DOHH2 (cell line): ENCODE measurements at regions not wholly inside any gene's neighbourhood (a gene's known extent, or its start where the extent isn't known, plus 50 kb on each side); places are given as distances from the start of the nearest gene placed in this dataset.

Experiments
- H3F3A ChIP-seq: fragments of 200-600 bp; sonication (generic), shearing (Covaris generic); 2 replicates; pipeline ENCODE4 v1.6.0; 2016; ENCODE audit warnings: antibody characterized with exemption, mild to moderate bottlenecking; ENCODE audit not compliant: control insufficient read depth, insufficient read depth
- H3K27ac ChIP-seq: fragments of 200-600 bp; sonication (generic); 2 replicates; pipeline ENCODE4 v1.5.1; 2014; ENCODE audit warnings: low read depth, mild to moderate bottlenecking, low read length, moderate library complexity
- H3K27me3 ChIP-seq: fragments of 200-600 bp; sonication (generic); 2 replicates; pipeline ENCODE4 v1.6.1; 2014; ENCODE audit warnings: mild to moderate bottlenecking, low read length, mixed read lengths; ENCODE audit not compliant: control insufficient read depth
- H3K36me3 ChIP-seq: fragments of 200-600 bp; sonication (generic); 2 replicates; pipeline ENCODE4 v1.6.1; 2014; ENCODE audit warnings: mild to moderate bottlenecking, low read length, moderate library complexity, mixed read lengths; ENCODE audit not compliant: control insufficient read depth
- H3K4me1 ChIP-seq: fragments of 200-600 bp; sonication (generic); 2 replicates; pipeline ENCODE4 v1.6.1; 2014; ENCODE audit warnings: mild to moderate bottlenecking, low read length, mixed read lengths; ENCODE audit not compliant: control insufficient read depth
- H3K4me2 ChIP-seq: fragments of 200-600 bp; sonication (generic); 2 replicates; pipeline ENCODE4 v1.6.0; 2014; ENCODE audit warnings: mild to moderate bottlenecking, low read length, moderate library complexity
- H3K4me3 ChIP-seq: fragments of 200-600 bp; sonication (generic); 2 replicates; pipeline ENCODE4 v1.5.1; 2014; ENCODE audit warnings: mild to moderate bottlenecking, low read length, mixed read lengths
- H3K79me2 ChIP-seq: fragments of 200-600 bp; sonication (generic); 2 replicates; pipeline ENCODE4 v1.6.1; 2014; ENCODE audit warnings: mild to moderate bottlenecking, low read length, mixed read lengths; ENCODE audit not compliant: control insufficient read depth
- H3K9me2 ChIP-seq: fragments of 200-600 bp; sonication (generic); replicated peaks from 2 replicates; pipeline ENCODE4 v1.6.1; 2014; ENCODE audit warnings: mild to moderate bottlenecking, low read length, mixed read lengths; ENCODE audit not compliant: control insufficient read depth
- H3K9me3 ChIP-seq: fragments of 200-600 bp; sonication (generic); 2 replicates; pipeline ENCODE4 v1.6.1; 2014; ENCODE audit warnings: antibody characterized with exemption, low read length, mixed read lengths; ENCODE audit not compliant: control insufficient read depth, insufficient read depth
- H4K20me1 ChIP-seq: fragments of 200-600 bp; sonication (generic); 2 replicates; pipeline ENCODE4 v1.6.0; 2014; ENCODE audit warnings: low read depth, mild to moderate bottlenecking, antibody characterized with exemption, low read length, moderate library complexity; ENCODE audit not compliant: control insufficient read depth, insufficient read depth
- EZH2phosphoT487 ChIP-seq: fragments of 200-600 bp; sonication (generic); IDR thresholded peaks from 2 replicates; pipeline ENCODE4 v1.6.1; 2017; ENCODE audit warnings: borderline replicate concordance, mild to moderate bottlenecking, antibody characterized with exemption, low read length, moderate library complexity, mixed read lengths
- TF ChIP-seq, protein P1 (sequence below): fragments of 200-600 bp; sonication (generic); IDR thresholded peaks from one replicate; pipeline ENCODE4 v1.5.1; 2014; ENCODE audit warnings: antibody characterized with exemption, mild to moderate bottlenecking, low read depth, low read length; ENCODE audit not compliant: poor library complexity, severe bottlenecking

DNA sequence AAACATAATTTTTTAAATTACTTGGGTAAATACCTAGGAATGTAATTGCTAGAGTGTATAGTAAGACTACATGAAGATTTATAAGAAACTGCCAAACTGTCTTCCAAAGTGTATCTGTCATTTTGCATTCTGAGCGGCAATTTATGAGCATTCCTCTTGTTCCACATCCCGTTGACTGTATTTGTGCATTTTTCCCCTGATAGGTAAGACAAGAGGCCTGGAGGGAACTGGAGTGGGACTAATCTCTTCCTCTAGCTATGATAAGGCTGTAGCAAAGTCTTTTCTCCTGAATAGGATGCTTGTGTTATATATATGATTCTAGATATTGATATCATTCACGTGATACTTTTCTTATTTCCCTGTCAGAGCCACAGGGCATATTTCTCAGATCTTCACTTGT lies 1557.5 kb downstream of the GRIK2 start:
- H4K20me1 ChIP-seq, result no peaks in the 10 kb centered on the region
- H3K27me3 ChIP-seq, result no peaks in the 10 kb centered on the region
- H3K4me2 ChIP-seq, result no peak overlapping the region
- H3K4me1 ChIP-seq, result no peaks in the 10 kb centered on the region
- no peaks in the 10 kb centered on the region for H3K9me3 ChIP-seq
- no peaks in the 10 kb centered on the region for H3K79me2 ChIP-seq
- no peaks in the 10 kb centered on the region for H3K36me3 ChIP-seq
- TF ChIP-seq, protein P1, sequence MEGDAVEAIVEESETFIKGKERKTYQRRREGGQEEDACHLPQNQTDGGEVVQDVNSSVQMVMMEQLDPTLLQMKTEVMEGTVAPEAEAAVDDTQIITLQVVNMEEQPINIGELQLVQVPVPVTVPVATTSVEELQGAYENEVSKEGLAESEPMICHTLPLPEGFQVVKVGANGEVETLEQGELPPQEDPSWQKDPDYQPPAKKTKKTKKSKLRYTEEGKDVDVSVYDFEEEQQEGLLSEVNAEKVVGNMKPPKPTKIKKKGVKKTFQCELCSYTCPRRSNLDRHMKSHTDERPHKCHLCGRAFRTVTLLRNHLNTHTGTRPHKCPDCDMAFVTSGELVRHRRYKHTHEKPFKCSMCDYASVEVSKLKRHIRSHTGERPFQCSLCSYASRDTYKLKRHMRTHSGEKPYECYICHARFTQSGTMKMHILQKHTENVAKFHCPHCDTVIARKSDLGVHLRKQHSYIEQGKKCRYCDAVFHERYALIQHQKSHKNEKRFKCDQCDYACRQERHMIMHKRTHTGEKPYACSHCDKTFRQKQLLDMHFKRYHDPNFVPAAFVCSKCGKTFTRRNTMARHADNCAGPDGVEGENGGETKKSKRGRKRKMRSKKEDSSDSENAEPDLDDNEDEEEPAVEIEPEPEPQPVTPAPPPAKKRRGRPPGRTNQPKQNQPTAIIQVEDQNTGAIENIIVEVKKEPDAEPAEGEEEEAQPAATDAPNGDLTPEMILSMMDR, result no peak
- no peak for TF ChIP-seq EZH2phosphoT487
- H3K4me3 ChIP-seq, result no peak overlapping the region
- H3F3A ChIP-seq, result no peaks in the 10 kb centered on the region
- no peak overlapping the region for H3K27ac ChIP-seq
- H3K9me2 ChIP-seq, result no peaks in the 10 kb centered on the region

DNA sequence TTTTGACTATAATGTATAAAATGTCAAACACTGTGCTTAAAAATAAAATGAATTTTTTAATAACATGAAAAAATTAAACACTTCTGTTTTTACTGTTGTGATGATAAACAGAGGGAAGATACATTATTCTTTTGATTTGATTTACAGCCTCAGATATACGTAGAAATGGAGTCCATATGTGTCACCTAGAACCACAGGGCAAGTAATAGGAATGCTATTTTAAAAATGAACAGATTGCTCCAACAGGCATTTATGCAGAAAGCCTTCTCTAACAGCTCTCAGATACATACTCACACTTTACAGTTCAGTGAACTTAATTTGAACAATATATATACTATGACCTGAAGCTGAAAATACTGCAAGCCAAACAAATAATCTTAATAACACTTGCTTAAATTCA lies 1551.0 kb downstream of the GRIK2 start:
- TF ChIP-seq EZH2phosphoT487, result no peak
- TF ChIP-seq, protein P1, result no peak
- Histone ChIP-seq H3K4me2 (no peak overlapping the region), H3K27ac (no peak overlapping the region), H3K9me2 (no peaks in the 10 kb centered on the region), H3K79me2 (no peaks in the 10 kb centered on the region), H4K20me1 (no peaks in the 10 kb centered on the region), H3K36me3 (no peaks in the 10 kb centered on the region), H3K9me3 (no peaks in the 10 kb centered on the region), H3K27me3 (no peaks in the 10 kb centered on the region), H3F3A (no peaks in the 10 kb centered on the region), H3K4me1 (no peaks in the 10 kb centered on the region), H3K4me3 (no peak overlapping the region)

DNA sequence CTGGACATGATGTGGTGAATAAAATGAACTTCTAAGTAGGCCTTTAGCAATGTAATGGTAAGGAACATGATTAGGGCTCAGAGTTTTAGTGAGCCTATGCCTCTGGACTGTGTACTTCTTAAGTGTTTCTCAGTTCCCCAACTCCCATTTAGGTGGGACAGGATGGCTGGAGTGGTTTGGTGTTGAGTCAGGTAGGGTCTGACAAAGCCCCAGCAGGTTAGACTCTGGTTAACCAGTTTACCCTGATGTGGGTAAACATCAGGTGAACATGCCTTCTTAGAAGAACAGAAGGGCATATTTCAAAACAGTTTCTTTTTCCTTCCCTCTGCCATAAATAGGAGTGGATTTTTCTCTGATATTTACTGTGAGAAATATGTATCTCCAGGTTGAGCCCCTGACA lies 1548.7 kb downstream of the GRIK2 start:
- H3K4me3 ChIP-seq, result no peak overlapping the region
- TF ChIP-seq EZH2phosphoT487, result no peak
- TF ChIP-seq, protein P1, result no peak
- H3K27ac ChIP-seq, result no peak overlapping the region
- H3K9me2 ChIP-seq, result no peaks in the 10 kb centered on the region; the same call in 1 of the 2 replicates
- H3K36me3 ChIP-seq, result no peaks in the 10 kb centered on the region
- no peaks in the 10 kb centered on the region for H3F3A ChIP-seq
- no peaks in the 10 kb centered on the region for H4K20me1 ChIP-seq
- no peaks in the 10 kb centered on the region for H3K9me3 ChIP-seq
- H3K27me3 ChIP-seq, result no peaks in the 10 kb centered on the region
- no peaks in the 10 kb centered on the region for H3K79me2 ChIP-seq
- H3K4me1 ChIP-seq, result no peaks in the 10 kb centered on the region
- H3K4me2 ChIP-seq, result no peak overlapping the region

DNA sequence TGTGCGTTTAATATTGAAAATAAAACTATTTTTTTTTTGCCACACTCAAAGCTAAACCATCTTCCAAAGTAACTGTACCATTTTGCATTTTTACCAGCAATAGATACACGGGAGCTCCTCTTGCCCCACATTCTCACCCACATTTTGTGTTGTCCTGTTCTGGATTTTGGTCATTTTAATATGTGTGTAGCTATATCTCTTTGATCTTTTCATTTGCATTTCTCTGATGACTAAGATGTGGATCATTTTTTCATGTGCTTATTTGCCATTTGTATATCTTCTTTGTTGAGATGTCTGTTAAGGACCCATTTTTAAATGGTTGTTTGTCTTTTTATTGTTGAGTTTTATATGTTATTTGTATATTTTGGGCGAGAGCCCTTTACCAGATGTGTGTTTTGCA lies 1543.5 kb downstream of the GRIK2 start:
- no peaks in the 10 kb centered on the region for H3K27me3 ChIP-seq
- H4K20me1 ChIP-seq, result no peaks in the 10 kb centered on the region
- H3F3A ChIP-seq, result no peaks in the 10 kb centered on the region
- TF ChIP-seq EZH2phosphoT487, result no peak
- TF ChIP-seq, protein P1, result no peak
- H3K36me3 ChIP-seq, result no peaks in the 10 kb centered on the region
- no peaks in the 10 kb centered on the region for H3K79me2 ChIP-seq
- H3K9me2 ChIP-seq, result no peaks in the 10 kb centered on the region; the same call in 1 of the 2 replicates
- H3K4me2 ChIP-seq, result no peak overlapping the region
- no peaks in the 10 kb centered on the region for H3K9me3 ChIP-seq
- H3K4me3 ChIP-seq, result no peak overlapping the region
- H3K27ac ChIP-seq, result no peak overlapping the region
- H3K4me1 ChIP-seq, result no peaks in the 10 kb centered on the region
